ENCODE measurements at regions not wholly inside any gene's neighbourhood (a gene's known extent, or its start where the extent isn't known, plus 50 kb on each side); places are given as distances from the start of the nearest gene placed in this dataset.

DNA sequence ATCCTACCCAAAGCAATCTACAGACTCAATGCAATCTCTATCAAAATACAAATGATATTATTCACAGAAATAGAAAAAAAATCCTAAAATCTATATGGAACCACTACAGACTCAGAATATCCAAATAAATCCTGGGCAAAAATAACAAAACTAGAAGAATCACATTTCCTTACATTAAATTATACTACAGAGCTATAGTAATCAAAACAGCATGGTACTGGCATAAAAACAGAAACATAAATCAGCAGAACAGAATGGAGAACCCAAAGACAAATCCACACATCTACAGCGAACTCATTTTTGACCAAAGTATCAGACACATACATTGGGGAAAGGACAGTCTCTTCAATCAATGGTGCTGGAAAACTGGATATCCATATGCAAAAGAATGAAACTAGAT lies 304.1 kb upstream of the FGF13 start:
- TF ChIP-seq EZH2 (IDR thresholded peaks at IDR 0.05; ENCODE audit: insufficient read depth, poor library complexity, severe bottlenecking) (no peak), EZH2phosphoT487 (IDR thresholded peaks at IDR 0.05; ENCODE audit: insufficient read depth, low read depth) (no peak)
